ENCODE measurements at regions not wholly inside any gene's neighbourhood (a gene's known extent, or its start where the extent isn't known, plus 50 kb on each side); places are given as distances from the start of the nearest gene placed in this dataset.

- TF ChIP-seq CTCF (conservative IDR thresholded peaks at IDR 0.05; ENCODE audit: low read depth, low read length) (no peak), EZH2phosphoT487 (IDR thresholded peaks at IDR 0.05; ENCODE audit: borderline replicate concordance, low read length) (no peak), EZH2 (IDR thresholded peaks at IDR 0.05; ENCODE audit: low read length, unreplicated experiment) (no peak)
Measured at GRCh38 chr20:29427201-29428060, 1830.0 kb upstream of the DEFB115 start.
